HEK293 (cell line): ENCODE measurements at regions not wholly inside any gene's neighbourhood (a gene's known extent, or its start where the extent isn't known, plus 50 kb on each side); places are given as distances from the start of the nearest gene placed in this dataset.

ENCODE experiments used
- CTCF ChIA-PET: fragments of 350-600 bp; formaldehyde crosslinking; extraction: SDS; loops from one replicate; lab custom pipeline; 2021; ENCODE audit warnings: antibody characterized with exemption; lab: Yijun Ruan, JAX
- POLR2A ChIA-PET: fragments of 300-600 bp; formaldehyde crosslinking; extraction: SDS; loops from one replicate; lab custom pipeline; 2020; ENCODE audit warnings: antibody characterized with exemption, inconsistent platforms; lab: Yijun Ruan, JAX
- H3K27ac ChIP-seq: fragments of 200-500 bp; sonication (Bioruptor generic); 2 replicates; pipeline ENCODE4 v1.5.1; 2014; ENCODE audit warnings: low read depth, low read length, control low read depth, inconsistent platforms; ENCODE audit errors: extremely low read depth
- H3K36me3 ChIP-seq, 2 experiments: fragments of 200-500 bp in 1 of 2; sonication (Bioruptor generic) in 1 of 2; 1 replicate in 1 of 2; 2 replicates in 1 of 2; pipeline ENCODE4 v1.5.1; 2014 to 2017; ENCODE audit warnings: inconsistent platforms in 2 of 2, low read length in 2 of 2; ENCODE audit not compliant: control insufficient read depth in 2 of 2, insufficient read depth in 1 of 2
- H3K4me1 ChIP-seq: fragments of 200-500 bp; sonication (Bioruptor generic); 2 replicates; pipeline ENCODE4 v1.5.1; 2014; ENCODE audit warnings: mild to moderate bottlenecking, low read length, inconsistent platforms; ENCODE audit not compliant: control insufficient read depth, insufficient read depth
- H3K4me3 ChIP-seq: 2 replicates; pipeline ENCODE4 v1.5.1; 2011; ENCODE audit warnings: low read depth, mild to moderate bottlenecking, control low read depth, low read length, moderate library complexity
- H3K9me3 ChIP-seq: fragments of 200-500 bp; sonication (Bioruptor generic); 2 replicates; pipeline ENCODE4 v1.5.1; 2014; ENCODE audit warnings: low read depth, low read length, inconsistent platforms; ENCODE audit not compliant: control insufficient read depth, insufficient read depth
- GLI2 ChIP-seq: fragments of 450-650 bp; formaldehyde crosslinking; IDR thresholded peaks from 2 replicates; pipeline ENCODE4; 2017; ENCODE audit warnings: missing biosample characterization, missing genetic modification characterization, low read depth, borderline replicate concordance
- PATZ1 ChIP-seq: fragments of 450-650 bp; formaldehyde crosslinking; IDR thresholded peaks from 2 replicates; pipeline ENCODE4 v1.5.1; 2016; ENCODE audit warnings: missing biosample characterization, missing genetic modification characterization
- RBAK ChIP-seq: fragments of 450-650 bp; formaldehyde crosslinking; IDR thresholded peaks from 2 replicates; pipeline ENCODE4 v1.5.1; 2016; ENCODE audit warnings: missing biosample characterization, missing genetic modification characterization
- REPIN1 ChIP-seq: fragments of 450-650 bp; formaldehyde crosslinking; IDR thresholded peaks from 2 replicates; pipeline ENCODE4 v1.5.1; 2017; ENCODE audit warnings: missing biosample characterization, missing genetic modification characterization, low read depth
- ZNF114 ChIP-seq: fragments of 450-650 bp; formaldehyde crosslinking; IDR thresholded peaks from 2 replicates; pipeline ENCODE4 v1.5.0; 2017; ENCODE audit warnings: missing biosample characterization, missing genetic modification characterization
- ZNF121 ChIP-seq: fragments of 450-650 bp; formaldehyde crosslinking; IDR thresholded peaks from 2 replicates; pipeline ENCODE4 v1.5.1; 2016; ENCODE audit warnings: missing biosample characterization, missing genetic modification characterization
- ZNF175 ChIP-seq: fragments of 450-650 bp; formaldehyde crosslinking; IDR thresholded peaks from 2 replicates; pipeline ENCODE4 v1.5.1; 2016; ENCODE audit warnings: missing biosample characterization, missing genetic modification characterization
- ZNF211 ChIP-seq: fragments of 450-650 bp; formaldehyde crosslinking; IDR thresholded peaks from 2 replicates; pipeline ENCODE4 v1.5.1; 2016; ENCODE audit warnings: low read depth, missing biosample characterization, missing genetic modification characterization
- ZNF23 ChIP-seq: fragments of 450-650 bp; formaldehyde crosslinking; IDR thresholded peaks from 2 replicates; pipeline ENCODE4 v1.5.1; 2016; ENCODE audit warnings: missing biosample characterization, missing genetic modification characterization, borderline replicate concordance
- ZNF24 ChIP-seq: fragments of 450-650 bp; formaldehyde crosslinking; IDR thresholded peaks from 2 replicates; pipeline ENCODE4 v1.5.1; 2016; ENCODE audit warnings: missing biosample characterization, missing genetic modification characterization
- ZNF248 ChIP-seq: fragments of 450-650 bp; formaldehyde crosslinking; IDR thresholded peaks from 2 replicates; pipeline ENCODE4 v1.5.1; 2017; ENCODE audit warnings: missing biosample characterization, missing genetic modification characterization
- ZNF354C ChIP-seq: fragments of 450-650 bp; formaldehyde crosslinking; IDR thresholded peaks from 2 replicates; pipeline ENCODE4 v1.5.1; 2016; ENCODE audit warnings: missing biosample characterization, missing genetic modification characterization, low read depth, borderline replicate concordance
- ZNF571 ChIP-seq: fragments of 450-650 bp; formaldehyde crosslinking; IDR thresholded peaks from 2 replicates; pipeline ENCODE4 v1.5.0; 2017; ENCODE audit warnings: missing biosample characterization, missing genetic modification characterization
- ZNF626 ChIP-seq: fragments of 450-650 bp; sonication (Bioruptor Pico); formaldehyde crosslinking; IDR thresholded peaks from 2 replicates; pipeline ENCODE4 v1.5.1; 2018; ENCODE audit warnings: missing biosample characterization, missing genetic modification characterization, inconsistent platforms
- ZNF654 ChIP-seq: fragments of 450-650 bp; formaldehyde crosslinking; IDR thresholded peaks from 2 replicates; pipeline ENCODE4 v1.5.1; 2016; ENCODE audit warnings: low read depth, missing biosample characterization, missing genetic modification characterization
- ZNF785 ChIP-seq: fragments of 450-650 bp; formaldehyde crosslinking; IDR thresholded peaks from 2 replicates; pipeline ENCODE4 v1.5.1; 2016; ENCODE audit warnings: missing biosample characterization, missing genetic modification characterization
- TF ChIP-seq, protein P1 (sequence below): fragments of 450-650 bp; formaldehyde crosslinking; IDR thresholded peaks from 2 replicates; pipeline ENCODE4 v1.5.1; 2016; ENCODE audit warnings: missing biosample characterization, missing genetic modification characterization
- TF ChIP-seq, protein P2 (sequence below): fragments of 450-650 bp; formaldehyde crosslinking; IDR thresholded peaks from 2 replicates; pipeline ENCODE4 v1.5.1; 2017; ENCODE audit warnings: missing biosample characterization, missing genetic modification characterization
- TF ChIP-seq, protein P3 (sequence below): fragments of 450-650 bp; formaldehyde crosslinking; IDR thresholded peaks from 2 replicates; pipeline ENCODE4 v1.5.1; 2017; ENCODE audit warnings: missing biosample characterization, mild to moderate bottlenecking, missing genetic modification characterization, moderate library complexity
- TF ChIP-seq, protein P4 (sequence below): fragments of 450-650 bp; formaldehyde crosslinking; IDR thresholded peaks from 2 replicates; pipeline ENCODE4 v1.5.1; 2016; ENCODE audit warnings: missing biosample characterization, missing genetic modification characterization

GRCh38 chr12:118921761-118922160, 59.6 kb upstream of the SRRM4 start (continued):
- no peak for TF ChIP-seq ZNF626

- CTCF ChIA-PET: no interaction called here
- H3K4me3 ChIP-seq: no peak overlapping the region
- no peaks in the 10 kb centered on the region for H3K36me3 ChIP-seq
- no peak for TF ChIP-seq ZNF24
- TF ChIP-seq GLI2: no peak
- no peak for TF ChIP-seq PATZ1
- TF ChIP-seq, protein P1, sequence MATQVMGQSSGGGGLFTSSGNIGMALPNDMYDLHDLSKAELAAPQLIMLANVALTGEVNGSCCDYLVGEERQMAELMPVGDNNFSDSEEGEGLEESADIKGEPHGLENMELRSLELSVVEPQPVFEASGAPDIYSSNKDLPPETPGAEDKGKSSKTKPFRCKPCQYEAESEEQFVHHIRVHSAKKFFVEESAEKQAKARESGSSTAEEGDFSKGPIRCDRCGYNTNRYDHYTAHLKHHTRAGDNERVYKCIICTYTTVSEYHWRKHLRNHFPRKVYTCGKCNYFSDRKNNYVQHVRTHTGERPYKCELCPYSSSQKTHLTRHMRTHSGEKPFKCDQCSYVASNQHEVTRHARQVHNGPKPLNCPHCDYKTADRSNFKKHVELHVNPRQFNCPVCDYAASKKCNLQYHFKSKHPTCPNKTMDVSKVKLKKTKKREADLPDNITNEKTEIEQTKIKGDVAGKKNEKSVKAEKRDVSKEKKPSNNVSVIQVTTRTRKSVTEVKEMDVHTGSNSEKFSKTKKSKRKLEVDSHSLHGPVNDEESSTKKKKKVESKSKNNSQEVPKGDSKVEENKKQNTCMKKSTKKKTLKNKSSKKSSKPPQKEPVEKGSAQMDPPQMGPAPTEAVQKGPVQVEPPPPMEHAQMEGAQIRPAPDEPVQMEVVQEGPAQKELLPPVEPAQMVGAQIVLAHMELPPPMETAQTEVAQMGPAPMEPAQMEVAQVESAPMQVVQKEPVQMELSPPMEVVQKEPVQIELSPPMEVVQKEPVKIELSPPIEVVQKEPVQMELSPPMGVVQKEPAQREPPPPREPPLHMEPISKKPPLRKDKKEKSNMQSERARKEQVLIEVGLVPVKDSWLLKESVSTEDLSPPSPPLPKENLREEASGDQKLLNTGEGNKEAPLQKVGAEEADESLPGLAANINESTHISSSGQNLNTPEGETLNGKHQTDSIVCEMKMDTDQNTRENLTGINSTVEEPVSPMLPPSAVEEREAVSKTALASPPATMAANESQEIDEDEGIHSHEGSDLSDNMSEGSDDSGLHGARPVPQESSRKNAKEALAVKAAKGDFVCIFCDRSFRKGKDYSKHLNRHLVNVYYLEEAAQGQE (tag by site-specific recombination): peak; percentile 84
- TF ChIP-seq, protein P2, sequence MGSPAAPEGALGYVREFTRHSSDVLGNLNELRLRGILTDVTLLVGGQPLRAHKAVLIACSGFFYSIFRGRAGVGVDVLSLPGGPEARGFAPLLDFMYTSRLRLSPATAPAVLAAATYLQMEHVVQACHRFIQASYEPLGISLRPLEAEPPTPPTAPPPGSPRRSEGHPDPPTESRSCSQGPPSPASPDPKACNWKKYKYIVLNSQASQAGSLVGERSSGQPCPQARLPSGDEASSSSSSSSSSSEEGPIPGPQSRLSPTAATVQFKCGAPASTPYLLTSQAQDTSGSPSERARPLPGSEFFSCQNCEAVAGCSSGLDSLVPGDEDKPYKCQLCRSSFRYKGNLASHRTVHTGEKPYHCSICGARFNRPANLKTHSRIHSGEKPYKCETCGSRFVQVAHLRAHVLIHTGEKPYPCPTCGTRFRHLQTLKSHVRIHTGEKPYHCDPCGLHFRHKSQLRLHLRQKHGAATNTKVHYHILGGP: no peak
- H3K27ac ChIP-seq: no peak overlapping the region
- POLR2A ChIA-PET: no interaction called here
- no peaks in the 10 kb centered on the region for H3K9me3 ChIP-seq
- no peaks in the 10 kb centered on the region for H3K4me1 ChIP-seq
Observed at GRCh38 chr12:118922405-118922804, 58.9 kb upstream of the SRRM4 start.

DNA sequence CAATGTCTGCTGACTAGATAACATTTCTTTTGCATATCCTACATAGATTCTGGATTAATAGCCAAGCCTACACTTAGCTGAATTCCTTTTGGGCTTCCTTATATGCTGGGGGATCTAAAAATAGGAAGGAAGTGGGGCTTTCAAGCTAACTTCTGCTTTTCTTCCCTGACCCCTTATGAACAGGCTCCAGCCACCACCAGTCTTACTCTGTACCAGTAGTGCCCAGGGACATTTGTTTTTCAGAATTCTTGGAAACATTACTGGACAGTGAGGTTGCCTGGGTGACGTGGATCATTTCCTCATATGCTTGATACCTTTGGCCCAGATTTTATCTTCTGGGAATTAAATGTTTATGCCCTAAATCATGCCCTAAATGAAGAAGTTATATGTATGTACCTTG, 55.9 kb upstream of the SRRM4 start:
- no peak for TF ChIP-seq ZNF114 (tag by site-specific recombination)
- no peak for TF ChIP-seq ZNF121 (tag by site-specific recombination)
- TF ChIP-seq, protein P3, sequence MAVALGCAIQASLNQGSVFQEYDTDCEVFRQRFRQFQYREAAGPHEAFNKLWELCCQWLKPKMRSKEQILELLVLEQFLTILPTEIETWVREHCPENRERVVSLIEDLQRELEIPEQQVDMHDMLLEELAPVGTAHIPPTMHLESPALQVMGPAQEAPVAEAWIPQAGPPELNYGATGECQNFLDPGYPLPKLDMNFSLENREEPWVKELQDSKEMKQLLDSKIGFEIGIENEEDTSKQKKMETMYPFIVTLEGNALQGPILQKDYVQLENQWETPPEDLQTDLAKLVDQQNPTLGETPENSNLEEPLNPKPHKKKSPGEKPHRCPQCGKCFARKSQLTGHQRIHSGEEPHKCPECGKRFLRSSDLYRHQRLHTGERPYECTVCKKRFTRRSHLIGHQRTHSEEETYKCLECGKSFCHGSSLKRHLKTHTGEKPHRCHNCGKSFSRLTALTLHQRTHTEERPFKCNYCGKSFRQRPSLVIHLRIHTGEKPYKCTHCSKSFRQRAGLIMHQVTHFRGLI: no peak
- TF ChIP-seq ZNF654 (tag by site-specific recombination): no peak
- no peak for TF ChIP-seq ZNF571 (tag by site-specific recombination)
- TF ChIP-seq ZNF354C (tag by site-specific recombination): no peak
- ChIA-PET POLR2A (no interaction called here), CTCF (no interaction called here)
- Histone ChIP-seq H3K4me1 (no peaks in the 10 kb centered on the region), H3K27ac (no peak overlapping the region), H3K36me3 (no peaks in the 10 kb centered on the region), H3K9me3 (no peaks in the 10 kb centered on the region), H3K4me3 (no peak overlapping the region)

DNA sequence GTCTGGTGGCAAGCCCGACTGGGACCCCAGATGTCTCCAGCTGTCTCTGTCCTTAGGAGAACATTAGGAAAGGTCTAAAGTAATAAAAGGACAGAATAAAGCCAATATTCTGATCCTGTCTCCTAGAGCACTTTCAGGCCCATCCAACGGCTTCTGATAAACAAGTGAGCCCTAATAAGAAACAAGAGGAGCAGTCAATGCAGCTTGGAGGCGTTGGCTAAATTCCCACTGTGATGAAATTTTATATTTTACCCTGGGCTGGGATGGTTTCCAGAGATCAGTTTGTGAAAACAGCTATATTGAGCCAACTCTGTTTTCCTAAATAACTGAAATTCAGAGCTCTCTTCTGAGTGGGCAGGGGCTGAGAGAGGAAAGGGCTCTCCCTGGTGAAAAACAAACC, 55.5 kb upstream of the SRRM4 start:
- ChIA-PET POLR2A (no interaction called here), CTCF (no interaction called here)
- H3K27ac ChIP-seq: no peak overlapping the region
- no peaks in the 10 kb centered on the region for H3K4me1 ChIP-seq
- no peaks in the 10 kb centered on the region for H3K36me3 ChIP-seq
- H3K4me3 ChIP-seq: no peak overlapping the region
- no peaks in the 10 kb centered on the region for H3K9me3 ChIP-seq
- no peak for TF ChIP-seq ZNF248 (tag by site-specific recombination)
- no peak for TF ChIP-seq ZNF211 (tag by site-specific recombination)
- TF ChIP-seq, protein P2: no peak
- no peak for TF ChIP-seq ZNF175 (tag by site-specific recombination)
- TF ChIP-seq REPIN1 (tag by site-specific recombination): no peak
- no peak for TF ChIP-seq ZNF785 (tag by site-specific recombination)
- TF ChIP-seq RBAK (tag by site-specific recombination): no peak
- TF ChIP-seq, protein P4, sequence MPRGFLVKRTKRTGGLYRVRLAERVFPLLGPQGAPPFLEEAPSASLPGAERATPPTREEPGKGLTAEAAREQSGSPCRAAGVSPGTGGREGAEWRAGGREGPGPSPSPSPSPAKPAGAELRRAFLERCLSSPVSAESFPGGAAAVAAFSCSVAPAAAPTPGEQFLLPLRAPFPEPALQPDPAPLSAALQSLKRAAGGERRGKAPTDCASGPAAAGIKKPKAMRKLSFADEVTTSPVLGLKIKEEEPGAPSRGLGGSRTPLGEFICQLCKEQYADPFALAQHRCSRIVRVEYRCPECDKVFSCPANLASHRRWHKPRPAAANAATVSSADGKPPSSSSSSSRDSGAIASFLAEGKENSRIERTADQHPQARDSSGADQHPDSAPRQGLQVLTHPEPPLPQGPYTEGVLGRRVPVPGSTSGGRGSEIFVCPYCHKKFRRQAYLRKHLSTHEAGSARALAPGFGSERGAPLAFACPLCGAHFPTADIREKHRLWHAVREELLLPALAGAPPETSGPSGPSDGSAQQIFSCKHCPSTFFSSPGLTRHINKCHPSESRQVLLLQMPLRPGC (tag by site-specific recombination): no peak
- no peak for TF ChIP-seq ZNF23 (tag by site-specific recombination)
